WTC11 (cell line): ENCODE measurements at regions not wholly inside any gene's neighbourhood (a gene's known extent, or its start where the extent isn't known, plus 50 kb on each side); places are given as distances from the start of the nearest gene placed in this dataset.

Experiments used
- CREB1 ChIP-seq: sonication (generic); formaldehyde crosslinking; IDR thresholded peaks from 2 replicates; pipeline ENCODE4 v1.8.0; 2023; ENCODE audit warnings: mild to moderate bottlenecking, missing genetic modification reagents
- CREM ChIP-seq: sonication (generic); formaldehyde crosslinking; IDR thresholded peaks from 2 replicates; pipeline ENCODE4 v1.8.1; 2022; ENCODE audit warnings: mild to moderate bottlenecking, missing genetic modification reagents, moderate library complexity
- JUN ChIP-seq: sonication (generic); formaldehyde crosslinking; IDR thresholded peaks from 2 replicates; pipeline ENCODE4 v1.8.0; 2023; ENCODE audit warnings: mild to moderate bottlenecking, missing genetic modification reagents
- MXD4 ChIP-seq: fragments of 250-450 bp; sonication (Bioruptor Pico); IDR thresholded peaks from 2 replicates; pipeline ENCODE4 v1.8.0; 2021; ENCODE audit warnings: mild to moderate bottlenecking, moderate library complexity, borderline replicate concordance
- RELA ChIP-seq: sonication (generic); formaldehyde crosslinking; IDR thresholded peaks from 2 replicates; pipeline ENCODE4 v1.8.1; 2022; ENCODE audit warnings: missing genetic modification reagents, mild to moderate bottlenecking, borderline replicate concordance
- SP1 ChIP-seq: sonication (generic); formaldehyde crosslinking; conservative IDR thresholded peaks from 2 replicates; pipeline ENCODE4 v1.8.1; 2022; ENCODE audit warnings: missing genetic modification reagents
- ZNF232 ChIP-seq: sonication (generic); formaldehyde crosslinking; IDR thresholded peaks from 2 replicates; pipeline ENCODE4 v1.8.0; 2022; ENCODE audit warnings: mild to moderate bottlenecking, missing genetic modification reagents
- TF ChIP-seq, protein P1 (sequence below): fragments of 200-600 bp; IDR thresholded peaks from 2 replicates; pipeline ENCODE4 v1.8.0; 2022; ENCODE audit warnings: antibody characterized with exemption
- TF ChIP-seq, protein P2 (sequence below): sonication (generic); formaldehyde crosslinking; IDR thresholded peaks from 2 replicates; pipeline ENCODE4 v1.8.0; 2023; ENCODE audit warnings: missing genetic modification reagents, mild to moderate bottlenecking, borderline replicate concordance
- TF ChIP-seq, protein P3 (sequence below): sonication (generic); formaldehyde crosslinking; IDR thresholded peaks from 2 replicates; pipeline ENCODE4 v1.8.0; 2022; ENCODE audit warnings: mild to moderate bottlenecking, missing genetic modification reagents
- TF ChIP-seq, protein P4 (sequence below): sonication (generic); formaldehyde crosslinking; IDR thresholded peaks from 2 replicates; pipeline ENCODE4 v1.8.0; 2022; ENCODE audit warnings: mild to moderate bottlenecking, missing genetic modification reagents
- TF ChIP-seq, protein P5 (sequence below): sonication (generic); formaldehyde crosslinking; IDR thresholded peaks from 2 replicates; pipeline ENCODE4 v1.8.0; 2023; ENCODE audit warnings: missing genetic modification reagents
- TF ChIP-seq, protein P6 (sequence below): sonication (generic); formaldehyde crosslinking; IDR thresholded peaks from 2 replicates; pipeline ENCODE4 v1.8.0; 2022; ENCODE audit warnings: missing genetic modification reagents

DNA sequence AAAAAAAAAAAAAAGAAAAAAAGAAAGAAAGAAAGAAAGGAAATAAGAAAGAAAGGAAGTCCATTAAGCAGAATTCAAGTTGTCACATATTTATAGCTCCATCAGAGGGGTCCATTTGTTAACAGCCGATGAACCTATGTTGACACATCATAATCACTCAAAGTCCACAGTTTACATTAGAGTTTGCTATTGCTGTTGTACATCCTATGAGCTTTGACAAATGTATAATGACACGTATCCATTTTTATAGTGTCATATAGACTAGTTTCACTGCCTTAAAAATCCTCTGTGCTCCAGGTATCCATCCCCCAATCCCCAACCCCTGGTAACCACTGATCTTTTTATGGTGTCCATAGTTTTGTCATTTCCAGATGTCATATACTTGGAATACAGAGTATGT is 335.2 kb downstream of the RND3 start:
- TF ChIP-seq RELA (CRISPR knock-in tag) = no peak
- TF ChIP-seq, protein P1, sequence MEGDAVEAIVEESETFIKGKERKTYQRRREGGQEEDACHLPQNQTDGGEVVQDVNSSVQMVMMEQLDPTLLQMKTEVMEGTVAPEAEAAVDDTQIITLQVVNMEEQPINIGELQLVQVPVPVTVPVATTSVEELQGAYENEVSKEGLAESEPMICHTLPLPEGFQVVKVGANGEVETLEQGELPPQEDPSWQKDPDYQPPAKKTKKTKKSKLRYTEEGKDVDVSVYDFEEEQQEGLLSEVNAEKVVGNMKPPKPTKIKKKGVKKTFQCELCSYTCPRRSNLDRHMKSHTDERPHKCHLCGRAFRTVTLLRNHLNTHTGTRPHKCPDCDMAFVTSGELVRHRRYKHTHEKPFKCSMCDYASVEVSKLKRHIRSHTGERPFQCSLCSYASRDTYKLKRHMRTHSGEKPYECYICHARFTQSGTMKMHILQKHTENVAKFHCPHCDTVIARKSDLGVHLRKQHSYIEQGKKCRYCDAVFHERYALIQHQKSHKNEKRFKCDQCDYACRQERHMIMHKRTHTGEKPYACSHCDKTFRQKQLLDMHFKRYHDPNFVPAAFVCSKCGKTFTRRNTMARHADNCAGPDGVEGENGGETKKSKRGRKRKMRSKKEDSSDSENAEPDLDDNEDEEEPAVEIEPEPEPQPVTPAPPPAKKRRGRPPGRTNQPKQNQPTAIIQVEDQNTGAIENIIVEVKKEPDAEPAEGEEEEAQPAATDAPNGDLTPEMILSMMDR = no peak
- TF ChIP-seq SP1 = no peak
- TF ChIP-seq, protein P2, sequence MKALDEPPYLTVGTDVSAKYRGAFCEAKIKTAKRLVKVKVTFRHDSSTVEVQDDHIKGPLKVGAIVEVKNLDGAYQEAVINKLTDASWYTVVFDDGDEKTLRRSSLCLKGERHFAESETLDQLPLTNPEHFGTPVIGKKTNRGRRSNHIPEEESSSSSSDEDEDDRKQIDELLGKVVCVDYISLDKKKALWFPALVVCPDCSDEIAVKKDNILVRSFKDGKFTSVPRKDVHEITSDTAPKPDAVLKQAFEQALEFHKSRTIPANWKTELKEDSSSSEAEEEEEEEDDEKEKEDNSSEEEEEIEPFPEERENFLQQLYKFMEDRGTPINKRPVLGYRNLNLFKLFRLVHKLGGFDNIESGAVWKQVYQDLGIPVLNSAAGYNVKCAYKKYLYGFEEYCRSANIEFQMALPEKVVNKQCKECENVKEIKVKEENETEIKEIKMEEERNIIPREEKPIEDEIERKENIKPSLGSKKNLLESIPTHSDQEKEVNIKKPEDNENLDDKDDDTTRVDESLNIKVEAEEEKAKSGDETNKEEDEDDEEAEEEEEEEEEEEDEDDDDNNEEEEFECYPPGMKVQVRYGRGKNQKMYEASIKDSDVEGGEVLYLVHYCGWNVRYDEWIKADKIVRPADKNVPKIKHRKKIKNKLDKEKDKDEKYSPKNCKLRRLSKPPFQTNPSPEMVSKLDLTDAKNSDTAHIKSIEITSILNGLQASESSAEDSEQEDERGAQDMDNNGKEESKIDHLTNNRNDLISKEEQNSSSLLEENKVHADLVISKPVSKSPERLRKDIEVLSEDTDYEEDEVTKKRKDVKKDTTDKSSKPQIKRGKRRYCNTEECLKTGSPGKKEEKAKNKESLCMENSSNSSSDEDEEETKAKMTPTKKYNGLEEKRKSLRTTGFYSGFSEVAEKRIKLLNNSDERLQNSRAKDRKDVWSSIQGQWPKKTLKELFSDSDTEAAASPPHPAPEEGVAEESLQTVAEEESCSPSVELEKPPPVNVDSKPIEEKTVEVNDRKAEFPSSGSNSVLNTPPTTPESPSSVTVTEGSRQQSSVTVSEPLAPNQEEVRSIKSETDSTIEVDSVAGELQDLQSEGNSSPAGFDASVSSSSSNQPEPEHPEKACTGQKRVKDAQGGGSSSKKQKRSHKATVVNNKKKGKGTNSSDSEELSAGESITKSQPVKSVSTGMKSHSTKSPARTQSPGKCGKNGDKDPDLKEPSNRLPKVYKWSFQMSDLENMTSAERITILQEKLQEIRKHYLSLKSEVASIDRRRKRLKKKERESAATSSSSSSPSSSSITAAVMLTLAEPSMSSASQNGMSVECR = no peak
- no peak for TF ChIP-seq CREB1 (CRISPR knock-in tag)
- TF ChIP-seq CREM = no peak
- TF ChIP-seq, protein P3, sequence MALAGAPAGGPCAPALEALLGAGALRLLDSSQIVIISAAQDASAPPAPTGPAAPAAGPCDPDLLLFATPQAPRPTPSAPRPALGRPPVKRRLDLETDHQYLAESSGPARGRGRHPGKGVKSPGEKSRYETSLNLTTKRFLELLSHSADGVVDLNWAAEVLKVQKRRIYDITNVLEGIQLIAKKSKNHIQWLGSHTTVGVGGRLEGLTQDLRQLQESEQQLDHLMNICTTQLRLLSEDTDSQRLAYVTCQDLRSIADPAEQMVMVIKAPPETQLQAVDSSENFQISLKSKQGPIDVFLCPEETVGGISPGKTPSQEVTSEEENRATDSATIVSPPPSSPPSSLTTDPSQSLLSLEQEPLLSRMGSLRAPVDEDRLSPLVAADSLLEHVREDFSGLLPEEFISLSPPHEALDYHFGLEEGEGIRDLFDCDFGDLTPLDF (CRISPR knock-in tag) = no peak
- no peak for TF ChIP-seq JUN (CRISPR knock-in tag)
- TF ChIP-seq, protein P4, sequence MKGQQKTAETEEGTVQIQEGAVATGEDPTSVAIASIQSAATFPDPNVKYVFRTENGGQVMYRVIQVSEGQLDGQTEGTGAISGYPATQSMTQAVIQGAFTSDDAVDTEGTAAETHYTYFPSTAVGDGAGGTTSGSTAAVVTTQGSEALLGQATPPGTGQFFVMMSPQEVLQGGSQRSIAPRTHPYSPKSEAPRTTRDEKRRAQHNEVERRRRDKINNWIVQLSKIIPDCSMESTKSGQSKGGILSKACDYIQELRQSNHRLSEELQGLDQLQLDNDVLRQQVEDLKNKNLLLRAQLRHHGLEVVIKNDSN (CRISPR knock-in tag) = no peak
- TF ChIP-seq MXD4 (CRISPR knock-in tag) = no peak
- no peak for TF ChIP-seq ZNF232
- TF ChIP-seq, protein P5, sequence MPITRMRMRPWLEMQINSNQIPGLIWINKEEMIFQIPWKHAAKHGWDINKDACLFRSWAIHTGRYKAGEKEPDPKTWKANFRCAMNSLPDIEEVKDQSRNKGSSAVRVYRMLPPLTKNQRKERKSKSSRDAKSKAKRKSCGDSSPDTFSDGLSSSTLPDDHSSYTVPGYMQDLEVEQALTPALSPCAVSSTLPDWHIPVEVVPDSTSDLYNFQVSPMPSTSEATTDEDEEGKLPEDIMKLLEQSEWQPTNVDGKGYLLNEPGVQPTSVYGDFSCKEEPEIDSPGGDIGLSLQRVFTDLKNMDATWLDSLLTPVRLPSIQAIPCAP = no peak
- TF ChIP-seq, protein P6, sequence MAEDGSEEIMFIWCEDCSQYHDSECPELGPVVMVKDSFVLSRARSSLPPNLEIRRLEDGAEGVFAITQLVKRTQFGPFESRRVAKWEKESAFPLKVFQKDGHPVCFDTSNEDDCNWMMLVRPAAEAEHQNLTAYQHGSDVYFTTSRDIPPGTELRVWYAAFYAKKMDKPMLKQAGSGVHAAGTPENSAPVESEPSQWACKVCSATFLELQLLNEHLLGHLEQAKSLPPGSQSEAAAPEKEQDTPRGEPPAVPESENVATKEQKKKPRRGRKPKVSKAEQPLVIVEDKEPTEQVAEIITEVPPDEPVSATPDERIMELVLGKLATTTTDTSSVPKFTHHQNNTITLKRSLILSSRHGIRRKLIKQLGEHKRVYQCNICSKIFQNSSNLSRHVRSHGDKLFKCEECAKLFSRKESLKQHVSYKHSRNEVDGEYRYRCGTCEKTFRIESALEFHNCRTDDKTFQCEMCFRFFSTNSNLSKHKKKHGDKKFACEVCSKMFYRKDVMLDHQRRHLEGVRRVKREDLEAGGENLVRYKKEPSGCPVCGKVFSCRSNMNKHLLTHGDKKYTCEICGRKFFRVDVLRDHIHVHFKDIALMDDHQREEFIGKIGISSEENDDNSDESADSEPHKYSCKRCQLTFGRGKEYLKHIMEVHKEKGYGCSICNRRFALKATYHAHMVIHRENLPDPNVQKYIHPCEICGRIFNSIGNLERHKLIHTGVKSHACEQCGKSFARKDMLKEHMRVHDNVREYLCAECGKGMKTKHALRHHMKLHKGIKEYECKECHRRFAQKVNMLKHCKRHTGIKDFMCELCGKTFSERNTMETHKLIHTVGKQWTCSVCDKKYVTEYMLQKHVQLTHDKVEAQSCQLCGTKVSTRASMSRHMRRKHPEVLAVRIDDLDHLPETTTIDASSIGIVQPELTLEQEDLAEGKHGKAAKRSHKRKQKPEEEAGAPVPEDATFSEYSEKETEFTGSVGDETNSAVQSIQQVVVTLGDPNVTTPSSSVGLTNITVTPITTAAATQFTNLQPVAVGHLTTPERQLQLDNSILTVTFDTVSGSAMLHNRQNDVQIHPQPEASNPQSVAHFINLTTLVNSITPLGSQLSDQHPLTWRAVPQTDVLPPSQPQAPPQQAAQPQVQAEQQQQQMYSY = no peak
